PC-9 (cell line): ENCODE measurements at regions not wholly inside any gene's neighbourhood (a gene's known extent, or its start where the extent isn't known, plus 50 kb on each side); places are given as distances from the start of the nearest gene placed in this dataset.

ENCODE experiments used
- BruUV-seq: library from RNA; stranded (reverse); fragments of 400-500 nt; replicated peaks from 2 replicates; lab custom pipeline; 2021; lab: Mats Ljungman, UMichigan
- CTCF ChIA-PET: fragments of 300-600 bp; sonication (Branson Sonifier 250); formaldehyde crosslinking; loops from one replicate; lab custom pipeline; 2022; ENCODE audit warnings: antibody characterized with exemption; lab: Charles Lee
- POLR2A ChIA-PET: fragments of 300-600 bp; sonication (Branson Sonifier 250); formaldehyde crosslinking; loops from one replicate; lab custom pipeline; 2022; ENCODE audit warnings: antibody characterized with exemption; ENCODE audit not compliant: unreplicated experiment; lab: Charles Lee
- DNase-seq, 2 experiments: peaks; one replicate each; pipeline versions ENCODE4 v3.0.0 to v3.0.0-alpha.2; 2015 to 2022; ENCODE audit warnings: mixed read lengths in 1 of 2
- H2AFZ ChIP-seq: fragments of 200-600 bp; sonication (generic); 2 replicates; pipeline ENCODE4 v1.8.1; 2017; ENCODE audit warnings: antibody characterized with exemption
- H3F3A ChIP-seq: fragments of 200-600 bp; sonication (generic); 2 replicates; pipeline ENCODE4 v1.8.1; 2017; ENCODE audit warnings: antibody characterized with exemption, mild to moderate bottlenecking, low read depth; ENCODE audit not compliant: insufficient read depth
- H3K27ac ChIP-seq: fragments of 200-600 bp; sonication (generic); 2 replicates; pipeline ENCODE4 v1.6.1; 2016; ENCODE audit warnings: mixed run types
- H3K27me3 ChIP-seq: fragments of 200-600 bp; sonication (generic); 2 replicates; pipeline ENCODE4 v1.6.1; 2016; ENCODE audit warnings: low read depth, mixed run types; ENCODE audit not compliant: insufficient read depth
- H3K36me3 ChIP-seq: fragments of 200-600 bp; sonication (generic); 2 replicates; pipeline ENCODE4 v1.6.1; 2016; ENCODE audit warnings: low read depth, mixed run types
- H3K4me1 ChIP-seq: fragments of 200-600 bp; sonication (generic); replicated peaks from 2 replicates; pipeline ENCODE4 v1.6.1; 2016; ENCODE audit warnings: mixed run types; ENCODE audit not compliant: insufficient read depth
- H3K4me2 ChIP-seq: fragments of 200-600 bp; sonication (generic); 2 replicates; pipeline ENCODE4 v1.6.1; 2017; ENCODE audit warnings: mixed run types
- H3K4me3 ChIP-seq: fragments of 200-600 bp; sonication (generic); 2 replicates; pipeline ENCODE4 v1.6.1; 2016; ENCODE audit warnings: mixed run types
- H3K79me2 ChIP-seq: fragments of 200-600 bp; sonication (generic); 2 replicates; pipeline ENCODE4 v1.6.1; 2017; ENCODE audit warnings: low read depth, mixed run types
- H3K9me2 ChIP-seq: fragments of 200-600 bp; sonication (generic); 2 replicates; pipeline ENCODE4 v1.8.1; 2017; ENCODE audit warnings: mild to moderate bottlenecking; ENCODE audit not compliant: insufficient read depth
- H3K9me3 ChIP-seq: fragments of 200-600 bp; sonication (generic); 2 replicates; pipeline ENCODE4 v1.8.1; 2016; ENCODE audit warnings: low read depth; ENCODE audit not compliant: insufficient read depth
- H4K20me1 ChIP-seq: fragments of 200-600 bp; sonication (generic); 2 replicates; pipeline ENCODE4 v1.8.1; 2017; ENCODE audit not compliant: insufficient read depth
- EZH2 ChIP-seq: fragments of 200-600 bp; sonication (generic); IDR thresholded peaks from 2 replicates; pipeline ENCODE4 v1.8.0; 2017; ENCODE audit warnings: antibody characterized with exemption, low read depth
- intact Hi-C: fragments of 100-400 bp; cut with micrococcal nuclease; formaldehyde crosslinking; loops from one replicate; pipeline ENCODE4 v1.10.0; 2022; ENCODE audit not compliant: unreplicated experiment
- TF ChIP-seq, protein P1 (sequence below): fragments of 200-600 bp; sonication (generic); conservative IDR thresholded peaks from 2 replicates; pipeline ENCODE4 v1.6.1; 2017; ENCODE audit warnings: mixed run types, antibody characterized with exemption, mild to moderate bottlenecking, moderate library complexity

DNA sequence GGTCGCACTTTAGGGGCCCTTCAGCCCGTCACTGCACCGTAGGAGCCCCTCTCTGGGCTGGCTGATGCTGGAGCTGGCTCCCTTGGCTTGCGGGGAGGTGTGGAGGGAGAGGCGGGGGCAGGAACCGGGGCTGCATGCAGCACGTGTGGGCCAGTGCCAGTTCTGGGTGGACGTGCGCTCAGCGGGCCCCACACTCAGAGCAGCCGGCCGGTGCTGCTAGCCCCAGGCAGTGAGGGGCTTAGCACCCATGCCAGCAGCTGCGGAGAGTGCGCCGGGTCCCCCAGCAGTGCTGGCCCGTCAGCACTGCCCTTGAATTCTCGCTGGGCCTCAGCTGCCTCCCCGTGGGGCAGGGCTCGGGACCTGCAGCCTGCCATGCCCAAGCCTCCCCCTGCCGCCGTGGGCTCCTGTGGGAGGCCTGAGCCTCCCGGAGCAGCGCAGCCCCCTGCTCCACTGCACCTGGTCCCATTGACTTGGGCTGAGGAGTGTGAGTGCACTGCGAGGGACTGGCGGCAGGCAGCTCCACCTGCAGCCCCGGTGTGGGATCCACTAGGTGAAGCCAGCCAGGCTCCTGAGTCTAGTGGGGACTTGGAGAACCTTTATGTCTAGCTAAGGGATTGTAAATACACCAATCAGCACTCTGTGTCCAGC is 108.8 kb upstream of the RASGEF1B start:
- no peak overlapping the region for H3K4me2 ChIP-seq
- H3K36me3 ChIP-seq: no peaks in the 10 kb centered on the region
- no peak overlapping the region for H3K4me3 ChIP-seq
- H3K9me3 ChIP-seq: no peaks in the 10 kb centered on the region
- H3K27me3 ChIP-seq: no peaks in the 10 kb centered on the region
- H3K79me2 ChIP-seq: no peaks in the 10 kb centered on the region
- no peaks in the 10 kb centered on the region for H3K4me1 ChIP-seq
- DNase-seq: no peak
- H3K27ac ChIP-seq: no peak overlapping the region
- no TSS peak for BruUV-seq
- ChIA-PET CTCF (no interaction called here), POLR2A (no interaction called here)
- no peaks in the 10 kb centered on the region for H3K9me2 ChIP-seq
- no peaks in the 10 kb centered on the region for H4K20me1 ChIP-seq
- no peak for TF ChIP-seq EZH2
- TF ChIP-seq, protein P1, sequence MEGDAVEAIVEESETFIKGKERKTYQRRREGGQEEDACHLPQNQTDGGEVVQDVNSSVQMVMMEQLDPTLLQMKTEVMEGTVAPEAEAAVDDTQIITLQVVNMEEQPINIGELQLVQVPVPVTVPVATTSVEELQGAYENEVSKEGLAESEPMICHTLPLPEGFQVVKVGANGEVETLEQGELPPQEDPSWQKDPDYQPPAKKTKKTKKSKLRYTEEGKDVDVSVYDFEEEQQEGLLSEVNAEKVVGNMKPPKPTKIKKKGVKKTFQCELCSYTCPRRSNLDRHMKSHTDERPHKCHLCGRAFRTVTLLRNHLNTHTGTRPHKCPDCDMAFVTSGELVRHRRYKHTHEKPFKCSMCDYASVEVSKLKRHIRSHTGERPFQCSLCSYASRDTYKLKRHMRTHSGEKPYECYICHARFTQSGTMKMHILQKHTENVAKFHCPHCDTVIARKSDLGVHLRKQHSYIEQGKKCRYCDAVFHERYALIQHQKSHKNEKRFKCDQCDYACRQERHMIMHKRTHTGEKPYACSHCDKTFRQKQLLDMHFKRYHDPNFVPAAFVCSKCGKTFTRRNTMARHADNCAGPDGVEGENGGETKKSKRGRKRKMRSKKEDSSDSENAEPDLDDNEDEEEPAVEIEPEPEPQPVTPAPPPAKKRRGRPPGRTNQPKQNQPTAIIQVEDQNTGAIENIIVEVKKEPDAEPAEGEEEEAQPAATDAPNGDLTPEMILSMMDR: no peak
- no peak overlapping the region for H2AFZ ChIP-seq
- intact Hi-C loops: no loop called here
- no peaks in the 10 kb centered on the region for H3F3A ChIP-seq

DNA sequence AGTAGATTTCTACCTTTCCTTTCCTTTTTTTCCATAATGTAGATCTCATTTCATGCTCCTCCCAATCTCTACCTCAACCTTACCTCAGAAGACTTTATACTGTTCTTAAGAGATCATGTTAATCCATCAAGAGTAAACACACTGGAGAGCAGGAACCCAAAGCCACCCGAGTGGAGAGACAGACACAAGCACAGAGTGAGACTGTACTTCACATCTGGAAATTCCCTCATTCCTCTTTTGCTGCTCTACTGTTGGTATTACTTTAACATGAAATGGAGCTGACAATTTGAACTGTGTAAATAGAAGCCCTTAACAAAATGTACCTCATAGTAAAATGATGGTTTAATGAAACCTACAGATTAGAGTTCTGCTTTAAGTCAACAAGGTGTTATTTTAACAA is 105.7 kb upstream of the RASGEF1B start:
- Histone ChIP-seq H2AFZ (no peak overlapping the region), H3K36me3 (no peaks in the 10 kb centered on the region)

DNA sequence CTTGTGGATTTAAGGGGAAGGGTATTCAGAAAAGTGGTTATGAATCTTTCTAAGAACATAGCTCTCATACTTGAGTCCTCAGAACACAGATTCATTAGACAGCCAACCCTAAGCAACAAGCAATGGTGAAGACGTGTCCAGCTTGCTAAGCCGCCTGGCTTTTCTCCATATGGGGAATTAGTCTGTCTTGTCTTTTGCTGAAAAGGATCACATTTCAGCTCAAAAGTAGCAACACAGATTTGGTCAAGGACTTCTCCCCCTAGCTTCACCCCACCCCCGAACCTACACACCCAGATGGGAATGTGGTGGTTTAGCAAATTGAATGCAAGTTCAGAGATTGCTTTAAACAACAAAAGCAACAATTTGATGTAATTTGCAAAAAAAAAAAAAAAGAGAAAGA is 103.3 kb upstream of the RASGEF1B start:
- H3K4me3 ChIP-seq: no peak overlapping the region
- H3K36me3 ChIP-seq: no peaks in the 10 kb centered on the region
- no TSS peak for BruUV-seq
- no peak for DNase-seq
- intact Hi-C loops: no loop called here
- no peak overlapping the region for H3K4me2 ChIP-seq
- no peaks in the 10 kb centered on the region for H3K9me2 ChIP-seq
- H3K9me3 ChIP-seq: no peaks in the 10 kb centered on the region
- H3K27ac ChIP-seq: no peak overlapping the region
- ChIA-PET POLR2A (no interaction called here), CTCF (no interaction called here)
- no peak overlapping the region for H2AFZ ChIP-seq
- no peaks in the 10 kb centered on the region for H3K79me2 ChIP-seq
- no peaks in the 10 kb centered on the region for H4K20me1 ChIP-seq
- TF ChIP-seq EZH2: no peak
- H3K27me3 ChIP-seq: no peaks in the 10 kb centered on the region
- H3K4me1 ChIP-seq: no peaks in the 10 kb centered on the region
- H3F3A ChIP-seq: no peaks in the 10 kb centered on the region

More for the DNA sequence above, 105.7 kb upstream of the RASGEF1B start:
- intact Hi-C loops: no loop called here
- no peaks in the 10 kb centered on the region for H3K4me1 ChIP-seq
- no TSS peak for BruUV-seq
- no peaks in the 10 kb centered on the region for H4K20me1 ChIP-seq
- no peaks in the 10 kb centered on the region for H3K79me2 ChIP-seq
- H3K27ac ChIP-seq: no peak overlapping the region
- no peak overlapping the region for H3K4me2 ChIP-seq
- POLR2A ChIA-PET: no interaction called here
- H3K4me3 ChIP-seq: no peak overlapping the region
- H3K27me3 ChIP-seq: no peaks in the 10 kb centered on the region
- no peaks in the 10 kb centered on the region for H3F3A ChIP-seq
- no peak for DNase-seq
- CTCF ChIA-PET: no interaction called here
- H3K9me3 ChIP-seq: no peaks in the 10 kb centered on the region
- no peak for TF ChIP-seq EZH2
- H3K9me2 ChIP-seq: no peaks in the 10 kb centered on the region

DNA sequence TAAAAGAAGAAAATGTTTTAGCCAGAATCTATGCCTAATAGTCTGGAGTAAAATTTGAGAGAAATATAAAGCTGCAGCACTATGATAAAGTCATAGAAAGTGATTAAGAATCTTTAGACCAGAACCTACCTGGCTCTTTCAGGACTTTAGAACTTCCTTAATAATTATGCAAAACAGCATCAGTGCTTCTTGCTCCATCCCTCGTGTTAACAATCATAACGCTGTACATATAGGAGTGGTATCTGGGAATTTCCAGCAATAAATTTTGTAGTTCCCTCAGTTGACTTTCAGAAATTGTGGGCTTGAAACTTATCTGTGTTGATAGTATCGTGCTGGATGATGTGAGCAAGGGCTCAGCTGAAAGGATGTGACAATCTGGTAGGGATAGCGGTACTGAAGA is 102.1 kb upstream of the RASGEF1B start:
- Histone ChIP-seq H3K4me2 (no peak overlapping the region), H3K27ac (no peak overlapping the region), H3K9me2 (no peaks in the 10 kb centered on the region), H3K36me3 (no peaks in the 10 kb centered on the region), H4K20me1 (no peaks in the 10 kb centered on the region), H3K79me2 (no peaks in the 10 kb centered on the region), H3K9me3 (no peaks in the 10 kb centered on the region), H3K4me3 (no peak overlapping the region), H3K4me1 (no peaks in the 10 kb centered on the region), H3F3A (no peaks in the 10 kb centered on the region), H2AFZ (no peak overlapping the region), H3K27me3 (no peaks in the 10 kb centered on the region)
- intact Hi-C loops: no loop called here
- no peak for DNase-seq
- ChIA-PET CTCF (no interaction called here), POLR2A (no interaction called here)
- no TSS peak for BruUV-seq
- TF ChIP-seq, protein P1: no peak
- TF ChIP-seq EZH2: no peak
